Astrocyte of the cerebellum (primary cell): ENCODE measurements at regions not wholly inside any gene's neighbourhood (a gene's known extent, or its start where the extent isn't known, plus 50 kb on each side); places are given as distances from the start of the nearest gene placed in this dataset.
"Not testable (repeated sequence)": the region's sequence is repeated elsewhere in the genome, so short reads cannot be mapped to it uniquely, and the experiment has no call there.

Source experiments
- DNase-seq: peaks from one replicate; pipeline ENCODE4 v3.0.0-alpha.2; 2011; ENCODE audit warnings: low read depth
- H3K4me3 ChIP-seq: 2 replicates; pipeline ENCODE4 v1.5.1; 2011; ENCODE audit warnings: mild to moderate bottlenecking, low read depth, low read length, moderate library complexity
- in situ Hi-C: cut with HindIII; loops from 2 replicates; pipeline ENCODE4 v1.10.0; 2017; ENCODE audit warnings: low sequenced_read_pairs
- TF ChIP-seq, protein P1 (sequence below): IDR thresholded peaks from 2 replicates; pipeline ENCODE4 v1.5.1; 2012; ENCODE audit warnings: low read length, low read depth, moderate library complexity, mild to moderate bottlenecking; ENCODE audit errors: missing control alignments

DNA sequence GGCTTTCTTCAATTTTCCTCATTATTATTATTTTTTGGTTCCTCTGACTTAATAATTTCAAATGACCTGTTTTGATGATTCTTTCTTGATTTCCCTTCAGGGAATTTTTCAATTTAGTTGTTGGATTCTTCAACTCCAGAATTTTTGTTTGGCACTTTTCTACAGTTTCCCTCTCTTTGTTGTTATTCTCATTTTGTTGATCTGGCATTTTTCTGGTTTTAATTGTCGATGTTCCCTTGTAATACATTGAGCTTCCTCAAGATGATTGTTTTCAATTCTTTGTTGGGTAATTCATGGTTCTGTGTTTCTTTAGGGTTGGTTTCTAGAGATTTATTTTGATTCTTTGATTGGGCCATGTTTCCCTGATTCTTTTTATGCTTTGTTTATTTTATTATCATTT, 67.8 kb upstream of the DNAJC1 start:
- in situ Hi-C loops, result no loop called here
- TF ChIP-seq, protein P1, sequence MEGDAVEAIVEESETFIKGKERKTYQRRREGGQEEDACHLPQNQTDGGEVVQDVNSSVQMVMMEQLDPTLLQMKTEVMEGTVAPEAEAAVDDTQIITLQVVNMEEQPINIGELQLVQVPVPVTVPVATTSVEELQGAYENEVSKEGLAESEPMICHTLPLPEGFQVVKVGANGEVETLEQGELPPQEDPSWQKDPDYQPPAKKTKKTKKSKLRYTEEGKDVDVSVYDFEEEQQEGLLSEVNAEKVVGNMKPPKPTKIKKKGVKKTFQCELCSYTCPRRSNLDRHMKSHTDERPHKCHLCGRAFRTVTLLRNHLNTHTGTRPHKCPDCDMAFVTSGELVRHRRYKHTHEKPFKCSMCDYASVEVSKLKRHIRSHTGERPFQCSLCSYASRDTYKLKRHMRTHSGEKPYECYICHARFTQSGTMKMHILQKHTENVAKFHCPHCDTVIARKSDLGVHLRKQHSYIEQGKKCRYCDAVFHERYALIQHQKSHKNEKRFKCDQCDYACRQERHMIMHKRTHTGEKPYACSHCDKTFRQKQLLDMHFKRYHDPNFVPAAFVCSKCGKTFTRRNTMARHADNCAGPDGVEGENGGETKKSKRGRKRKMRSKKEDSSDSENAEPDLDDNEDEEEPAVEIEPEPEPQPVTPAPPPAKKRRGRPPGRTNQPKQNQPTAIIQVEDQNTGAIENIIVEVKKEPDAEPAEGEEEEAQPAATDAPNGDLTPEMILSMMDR, result no peak
- no peak for DNase-seq
- H3K4me3 ChIP-seq, result no peak overlapping the region

DNA sequence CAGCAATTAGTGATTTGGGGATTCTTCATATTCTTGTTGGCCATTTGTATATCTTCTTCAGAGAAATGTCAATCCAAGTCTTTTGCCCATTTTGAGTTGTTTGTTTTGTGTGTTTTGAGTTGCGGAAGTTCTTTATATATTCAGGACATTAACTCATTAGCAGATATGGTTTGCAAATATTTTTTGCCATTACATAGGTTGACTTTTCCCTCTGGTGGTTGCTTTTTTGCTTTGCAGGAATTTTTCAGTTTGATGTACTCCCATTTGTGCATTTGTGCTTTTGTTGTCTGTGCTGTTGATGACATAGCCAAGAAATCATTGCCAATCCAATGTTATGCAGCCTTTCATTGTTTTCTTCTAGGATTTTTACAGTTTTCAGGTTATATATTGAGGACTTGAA, 63.6 kb upstream of the DNAJC1 start:
- DNase-seq, result no peak
- in situ Hi-C loops, result no loop called here

DNA sequence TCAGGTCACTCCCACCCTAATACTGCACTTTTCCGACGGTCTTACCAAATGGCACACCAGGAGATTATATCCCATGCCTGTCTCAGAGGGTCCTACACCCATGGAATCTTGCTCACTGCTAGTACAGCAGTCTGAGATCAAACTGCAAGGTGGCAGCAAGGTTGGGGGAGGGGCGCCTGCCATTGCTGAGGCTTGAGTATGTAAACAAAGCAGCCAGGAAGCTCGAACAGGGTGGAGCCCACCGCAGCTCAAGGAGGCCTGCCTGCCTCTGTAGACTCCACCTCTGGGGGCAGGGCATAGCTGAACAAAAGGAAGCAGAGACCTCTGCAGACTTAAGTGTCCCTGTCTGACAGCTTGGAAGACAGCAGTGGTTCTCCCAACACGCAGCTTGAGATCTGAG, 57.5 kb upstream of the DNAJC1 start:
- in situ Hi-C loops, DNase-seq: not testable (repeated sequence)

More for the DNA sequence above, 63.6 kb upstream of the DNAJC1 start:
- no peak overlapping the region for H3K4me3 ChIP-seq
- TF ChIP-seq, protein P1, result no peak

DNA sequence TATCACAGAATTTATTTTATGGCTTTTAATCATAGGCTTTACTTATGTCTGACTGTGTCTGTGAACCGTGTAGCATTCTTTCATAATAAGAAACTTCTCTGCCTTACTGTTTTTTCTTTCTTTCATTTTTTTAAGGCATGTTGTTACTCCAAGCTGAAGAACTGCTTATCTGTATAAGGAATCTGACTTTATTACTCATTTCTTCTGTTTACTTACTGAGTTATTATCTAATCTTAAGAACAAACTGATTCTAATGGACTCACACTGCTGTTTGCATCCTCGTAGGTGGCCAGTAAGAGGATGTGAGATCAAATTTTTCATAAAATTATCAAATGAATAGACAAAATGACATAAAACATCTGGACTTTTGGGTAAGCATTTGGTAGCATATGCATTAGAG, 54.7 kb upstream of the DNAJC1 start:
- no peak for DNase-seq
- no peak overlapping the region for H3K4me3 ChIP-seq
- TF ChIP-seq, protein P1, result no peak
- in situ Hi-C loops, result no loop called here

More for the DNA sequence above, 57.5 kb upstream of the DNAJC1 start:
- not testable (repeated sequence) for H3K4me3 ChIP-seq

DNA sequence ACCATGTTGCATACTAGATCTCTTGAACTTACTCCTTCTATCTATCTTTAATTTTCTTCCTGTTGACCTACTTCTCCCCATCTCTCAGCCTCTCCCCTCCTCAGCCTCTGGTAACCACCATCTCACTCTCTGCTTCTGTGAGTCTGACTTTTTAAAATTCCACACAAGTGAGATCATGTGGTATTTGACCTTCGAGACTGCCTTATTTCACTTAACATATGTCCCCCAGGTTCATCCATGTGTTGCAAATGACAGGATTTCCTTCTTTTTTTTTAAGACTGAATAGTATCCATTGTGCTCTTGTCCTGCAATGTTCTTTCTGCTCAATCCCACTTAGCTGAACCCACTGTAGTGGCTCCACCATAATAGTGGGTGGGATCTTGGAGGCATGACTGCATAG, 51.4 kb upstream of the DNAJC1 start:
- in situ Hi-C loops, result no loop called here
- no peak overlapping the region for H3K4me3 ChIP-seq
- TF ChIP-seq, protein P1, result no peak
- no peak for DNase-seq
